Stimulated activated CD4-positive, alpha-beta T cell treated with anti-CD3 and anti-CD28 coated beads, Interleukin-1b, Interleukin-23, amount 100 ng/mL, for 1 hour (primary cell): ENCODE measurements at regions not wholly inside any gene's neighbourhood (a gene's known extent, or its start where the extent isn't known, plus 50 kb on each side); places are given as distances from the start of the nearest gene placed in this dataset.
"Not testable (repeated sequence)": the region's sequence is repeated elsewhere in the genome, so short reads cannot be mapped to it uniquely, and the experiment has no call there.

Experiments
- DNase-seq, 2 donors: peaks; one replicate each; pipeline ENCODE4 v3.0.0-alpha.2; 2020; ENCODE audit warnings: low read depth in 2 of 2

DNA sequence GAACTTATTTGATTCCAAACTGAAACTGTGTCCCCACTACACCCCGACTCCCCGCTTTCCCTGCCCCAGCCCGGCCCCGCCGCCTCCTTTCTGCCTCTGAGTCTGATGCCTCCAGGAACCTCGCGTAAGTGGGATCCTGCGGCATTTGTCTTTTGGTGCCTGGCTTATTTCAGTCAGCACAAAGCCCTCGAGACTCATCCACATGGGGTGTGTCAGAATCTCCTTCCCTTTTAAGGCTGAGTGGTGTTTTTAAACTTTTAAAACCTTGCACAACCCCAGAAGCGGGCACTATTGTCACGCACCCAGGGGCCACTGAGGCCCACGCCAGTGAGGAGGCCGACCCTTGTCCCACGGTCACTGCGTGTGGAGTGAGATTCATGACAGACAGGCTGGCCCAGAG is 206.9 kb downstream of the NPIPB11 start:
- not testable (repeated sequence) for DNase-seq

DNA sequence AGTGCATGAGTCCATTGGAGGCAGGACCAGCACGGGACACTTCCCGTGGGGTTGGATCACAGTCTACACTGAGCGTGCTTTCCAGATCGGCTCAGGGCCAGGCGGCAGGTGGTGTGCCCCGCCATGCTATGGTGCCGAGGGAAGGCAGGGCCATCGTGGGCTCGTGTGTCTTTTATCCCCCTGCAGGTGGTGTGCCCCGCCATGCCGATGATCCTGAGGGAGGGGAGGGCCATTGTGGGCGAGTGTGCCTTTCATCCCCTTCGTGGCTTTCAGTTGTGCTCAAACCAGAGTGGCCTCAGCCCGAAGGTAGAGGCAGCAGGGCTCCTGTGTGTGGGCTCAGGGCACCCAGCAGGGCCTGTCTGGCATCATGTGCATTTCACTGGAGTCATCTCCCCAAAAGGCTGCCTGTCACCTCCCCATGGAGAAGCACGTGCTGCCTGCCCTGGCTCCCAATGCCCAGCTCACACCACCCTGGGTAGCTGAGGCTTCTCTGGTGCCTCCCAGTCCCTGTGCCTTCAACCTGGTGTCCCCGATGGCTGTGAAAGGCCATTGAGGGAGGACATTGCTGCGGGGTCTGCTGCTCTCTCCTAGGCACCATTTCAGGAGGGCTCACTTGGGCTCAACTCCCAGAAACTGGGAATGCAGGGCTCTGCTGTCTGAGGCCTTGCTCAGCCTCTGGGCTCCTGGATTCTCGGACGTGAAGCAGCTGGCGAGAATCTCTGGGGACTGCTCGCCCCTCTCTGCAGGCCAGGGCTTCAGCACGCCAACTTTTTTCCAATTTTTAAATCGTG is 207.6 kb downstream of the NPIPB11 start:
- DNase-seq, result no peak

DNA sequence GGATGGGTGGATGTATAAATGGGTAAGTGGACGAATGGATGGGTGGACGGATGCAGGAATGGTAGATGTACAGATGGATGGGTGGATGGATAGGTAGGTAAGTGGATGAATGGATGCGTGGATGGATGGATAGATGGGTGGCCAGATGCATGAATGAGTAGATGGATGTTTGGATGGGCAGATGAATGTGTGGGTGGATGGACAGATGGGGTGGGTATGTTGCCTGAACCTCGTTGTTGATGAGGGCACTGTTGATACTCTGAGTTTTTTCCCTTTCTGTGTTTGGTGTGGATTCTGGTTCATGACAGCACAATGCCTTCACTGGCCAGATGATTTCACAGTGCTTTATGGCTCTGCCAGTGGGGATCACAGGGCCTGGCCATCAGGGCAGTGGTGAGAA is 208.3 kb downstream of the NPIPB11 start:
- DNase-seq, result no peak

DNA sequence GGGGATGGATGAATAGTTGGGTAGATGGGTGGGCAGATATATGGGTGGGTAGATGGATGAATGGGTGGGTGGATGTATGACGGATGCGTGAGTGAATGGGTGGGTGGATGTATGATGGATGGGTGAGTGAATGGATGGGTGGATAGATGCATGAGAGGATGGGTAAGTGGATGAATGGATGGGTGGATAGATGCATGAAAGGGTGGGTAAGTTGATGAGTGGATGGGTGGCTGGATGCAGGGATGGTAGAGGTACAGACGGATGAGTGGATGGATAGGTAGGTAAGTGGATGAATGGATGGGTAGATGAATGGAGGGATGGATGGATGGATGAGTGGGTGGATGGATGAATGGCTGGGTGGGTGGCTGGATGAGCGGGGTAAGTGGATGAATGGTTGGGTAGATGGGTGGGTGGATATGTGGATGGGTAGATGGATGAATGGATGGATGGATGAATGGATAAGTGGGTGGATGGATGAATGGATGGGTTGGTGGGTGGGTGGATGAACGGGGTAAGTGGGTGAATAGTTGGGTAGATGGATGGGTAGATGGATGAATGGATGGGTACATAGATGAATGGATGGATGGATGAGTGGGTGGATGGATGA is 208.9 kb downstream of the NPIPB11 start:
- not testable (repeated sequence) for DNase-seq

DNA sequence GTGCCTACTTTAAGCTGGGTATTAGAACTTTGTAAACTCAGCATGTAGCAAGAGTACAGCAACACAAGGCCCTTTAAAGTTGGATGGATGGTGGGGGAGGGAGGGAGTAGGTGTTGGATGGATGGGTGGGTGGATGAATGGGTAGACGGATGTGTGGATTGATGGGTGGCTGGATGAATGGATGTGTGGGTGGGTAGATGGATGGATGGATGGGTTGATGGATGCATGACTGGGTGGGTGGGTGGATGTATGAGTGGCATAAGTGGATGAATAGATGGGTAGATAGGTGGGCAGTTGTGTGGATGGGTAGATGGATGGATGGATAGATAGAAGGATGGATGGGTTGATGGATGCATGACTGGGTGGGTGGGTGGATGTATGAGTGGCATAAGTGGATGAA is 209.8 kb downstream of the NPIPB11 start:
- not testable (repeated sequence) for DNase-seq

DNA sequence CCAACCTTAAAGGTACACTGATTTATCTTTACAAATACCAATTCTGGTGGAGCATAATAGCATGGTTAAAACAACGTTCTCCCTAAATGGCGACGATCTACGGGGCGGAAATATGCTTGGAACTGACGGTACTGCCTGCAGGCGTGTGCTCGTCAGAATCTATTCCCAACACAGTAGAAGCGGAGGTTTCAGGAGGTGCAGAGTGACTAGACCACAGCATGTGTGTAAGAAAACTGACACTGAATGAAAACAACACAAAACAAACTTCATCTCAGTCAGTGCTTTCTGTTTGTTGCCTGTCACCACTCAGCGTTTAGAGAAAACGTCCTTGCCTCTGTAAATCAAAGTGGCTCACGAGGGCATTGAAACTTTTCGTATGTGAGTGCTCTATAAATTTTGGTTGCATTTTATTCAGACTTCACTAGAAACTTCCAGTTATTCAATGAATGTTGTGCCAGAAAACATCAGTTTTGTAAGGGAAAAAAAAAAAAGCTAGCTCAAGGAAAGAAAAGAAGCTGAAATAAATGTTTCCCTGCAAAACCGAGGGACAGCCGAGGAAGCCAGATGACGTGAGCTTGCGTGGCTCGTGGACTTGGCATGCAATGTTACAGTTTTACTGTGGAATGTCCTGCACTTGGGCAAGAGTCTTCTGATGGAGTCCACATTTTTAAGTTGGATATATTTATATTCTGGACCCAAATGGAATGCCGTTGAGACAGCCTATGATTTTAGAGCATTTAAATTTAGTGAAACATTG is 210.4 kb downstream of the LAT start:
- DNase-seq, result not testable (repeated sequence)

DNA sequence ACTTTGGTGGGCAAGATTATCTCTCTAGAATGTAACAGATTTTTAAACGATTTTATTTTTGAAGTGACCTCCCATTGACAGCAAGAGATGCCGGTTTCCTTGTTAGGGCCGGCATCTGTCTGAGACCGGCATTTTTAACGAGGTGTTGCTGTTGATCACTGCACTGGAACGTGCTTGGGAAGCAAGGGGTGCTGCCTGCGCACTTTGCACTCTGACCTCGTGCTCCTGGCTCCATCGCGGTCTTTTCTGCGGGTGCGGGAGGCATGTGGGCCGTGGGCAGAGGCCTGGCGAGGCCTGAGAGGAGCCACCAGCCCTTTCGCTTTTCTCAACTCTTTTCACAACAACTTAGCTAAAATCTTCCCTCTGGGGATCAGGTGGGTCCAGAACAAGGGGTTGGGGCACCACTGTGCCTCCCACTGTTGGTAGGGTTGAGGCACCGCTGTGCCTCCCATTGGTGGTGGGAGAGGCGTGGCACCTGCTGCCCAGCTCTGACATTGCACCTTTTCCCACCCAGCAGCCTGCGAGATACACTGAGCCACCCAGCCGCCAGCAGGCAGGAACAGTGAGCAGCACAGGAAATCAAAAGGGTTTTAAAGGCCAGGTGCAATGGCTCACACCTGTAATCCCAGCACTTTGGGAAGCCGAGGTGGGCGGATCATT is 209.5 kb downstream of the LAT start:
- DNase-seq, result not testable (repeated sequence)

DNA sequence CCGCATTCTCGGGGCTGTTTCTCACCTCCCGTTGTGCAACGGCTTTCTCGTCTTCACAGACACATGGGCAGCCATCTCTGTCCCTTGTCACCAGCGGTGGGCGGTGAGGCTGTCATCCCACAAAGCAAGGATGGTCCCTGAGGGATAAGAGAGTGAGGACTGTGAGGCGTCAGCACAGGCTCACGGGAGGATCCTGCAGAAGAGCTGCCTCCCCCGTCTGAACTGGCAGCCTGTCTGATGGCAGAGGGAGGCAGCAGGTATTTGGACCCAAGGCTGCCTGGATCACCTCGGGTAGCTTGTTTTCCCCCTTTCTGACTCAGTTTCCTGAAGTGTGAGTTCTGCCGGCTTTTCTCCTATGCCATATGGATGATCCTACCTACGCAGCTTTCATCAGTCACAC is 208.8 kb downstream of the LAT start:
- DNase-seq, result not testable (repeated sequence)

DNA sequence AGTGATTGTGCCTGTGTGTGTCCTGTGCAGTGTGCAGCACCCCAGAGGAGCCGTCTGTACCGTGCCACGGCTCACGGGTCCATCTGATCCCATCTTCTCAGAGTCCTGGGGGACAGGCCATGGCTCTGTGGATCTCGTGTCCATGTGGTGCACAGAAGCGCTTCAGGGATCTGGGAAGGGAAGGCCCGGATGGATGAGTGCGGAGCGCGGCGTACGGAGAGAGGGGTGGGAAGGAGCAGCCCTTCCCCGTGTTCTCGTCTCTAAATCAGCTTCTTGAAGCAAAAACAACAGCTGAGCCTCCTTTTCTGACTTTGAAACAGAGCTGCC is 208.4 kb downstream of the LAT start:
- DNase-seq, result not testable (repeated sequence)

DNA sequence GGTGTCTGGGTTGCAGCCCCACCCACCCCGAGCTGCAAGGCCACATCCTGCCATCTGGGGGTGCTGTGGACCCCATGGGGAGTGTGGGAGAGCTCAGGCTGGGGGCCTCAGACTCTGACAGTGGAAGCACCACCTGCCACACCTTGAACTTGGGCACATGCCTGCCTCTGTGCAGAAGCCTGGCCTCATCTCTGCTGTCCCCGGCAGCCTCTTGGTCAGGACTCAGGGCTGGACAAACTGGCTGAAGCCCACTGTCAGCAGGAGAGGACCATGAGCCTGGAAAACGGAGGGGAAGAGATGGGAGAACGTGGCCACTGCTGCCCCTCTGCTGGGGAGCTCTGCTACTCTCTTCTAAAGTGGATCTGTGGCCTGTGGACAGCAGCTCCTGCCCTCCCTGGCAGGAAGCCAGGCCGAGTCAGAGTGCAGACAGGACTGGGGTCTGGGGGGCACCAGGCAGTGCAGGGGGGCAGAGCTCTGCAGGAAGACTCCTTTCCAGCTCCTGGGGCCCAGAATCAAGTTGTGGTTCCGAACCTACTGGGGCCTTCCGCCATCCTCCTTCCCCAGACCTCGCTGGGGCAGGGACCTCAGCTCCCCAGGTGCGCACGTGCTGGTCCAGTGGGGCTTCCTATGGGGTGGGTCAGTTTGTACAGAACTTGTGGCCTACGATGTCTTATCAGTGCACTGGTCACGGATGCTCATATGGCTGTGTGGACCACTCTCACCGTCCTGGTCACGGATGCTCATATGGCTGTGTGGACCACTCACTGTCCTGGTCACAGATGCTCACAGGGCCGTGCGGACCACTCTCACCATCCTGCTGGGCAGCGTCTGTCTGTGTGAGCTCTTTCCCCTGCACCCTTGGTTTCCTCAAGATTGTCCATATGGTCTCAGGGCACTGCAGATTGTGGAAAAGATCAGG is 207.7 kb downstream of the LAT start:
- no peak for DNase-seq

DNA sequence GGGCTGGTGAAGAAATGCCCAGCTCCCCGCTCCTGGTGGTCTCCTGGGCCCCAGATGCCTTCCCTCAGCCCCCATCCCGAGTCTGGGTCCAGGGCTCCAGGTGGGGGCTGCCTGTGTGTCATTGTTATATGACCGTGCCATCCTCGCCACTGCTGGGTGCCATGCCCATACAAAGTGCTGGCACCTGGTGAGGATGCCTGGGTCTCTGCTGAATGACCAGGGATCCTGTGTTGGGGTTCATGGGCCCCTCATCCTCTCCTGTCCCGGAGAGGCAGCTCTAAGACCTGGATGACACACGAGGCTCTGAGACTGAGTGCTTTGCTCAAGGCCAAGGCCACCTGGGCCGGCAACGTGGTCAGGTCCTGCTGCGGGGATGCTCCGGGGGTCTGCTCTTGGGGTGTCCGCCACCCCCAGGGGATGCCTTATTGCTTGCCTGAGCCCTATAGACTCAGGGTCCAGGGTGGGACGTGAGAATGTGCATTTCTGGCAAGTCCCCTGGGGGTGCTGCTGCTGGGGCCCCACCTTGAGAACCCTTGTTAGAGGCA is 206.9 kb downstream of the LAT start:
- DNase-seq, result not testable (repeated sequence)

DNA sequence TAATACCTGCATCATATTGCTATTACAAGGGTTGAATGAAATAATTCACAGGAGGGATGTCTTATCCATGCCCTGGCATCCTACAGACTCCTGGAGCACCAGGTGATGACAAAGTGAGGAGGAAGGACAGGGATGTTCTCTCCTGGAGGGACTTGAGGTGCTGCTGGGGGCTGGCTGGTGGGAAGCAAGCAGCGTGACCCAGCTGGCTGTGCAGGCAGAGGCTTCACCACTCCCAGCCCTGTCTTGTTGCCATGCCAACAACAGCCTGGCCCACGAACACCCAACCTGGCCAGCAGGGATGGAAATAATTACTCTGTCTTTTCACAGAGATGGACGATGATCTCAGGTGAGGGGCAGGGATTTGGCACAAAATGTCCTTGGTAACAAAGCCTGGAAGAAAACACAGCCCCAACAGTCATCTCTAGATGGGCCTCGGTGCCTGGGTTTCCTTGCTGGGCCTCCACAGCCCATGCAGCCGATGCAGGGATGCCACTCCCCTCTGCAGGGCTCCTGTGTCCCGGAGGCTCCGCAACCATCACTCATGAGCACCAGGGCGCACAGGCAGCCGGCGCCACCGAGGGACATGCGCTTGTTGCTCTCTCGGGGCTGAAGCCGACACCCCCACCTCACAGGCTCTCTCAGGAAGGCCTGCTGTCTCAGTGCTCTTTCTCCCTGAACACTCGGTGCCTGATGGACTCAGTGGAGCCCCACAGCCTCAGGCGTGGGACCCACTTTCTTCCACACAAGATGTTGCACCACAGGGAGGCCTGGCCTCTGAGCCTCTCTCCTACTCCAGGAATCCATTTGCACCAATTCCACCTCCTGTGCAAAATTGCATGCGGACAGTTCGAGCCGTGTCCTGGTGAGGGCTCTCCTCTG is 205.9 kb downstream of the LAT start:
- DNase-seq, result not testable (repeated sequence)

DNA sequence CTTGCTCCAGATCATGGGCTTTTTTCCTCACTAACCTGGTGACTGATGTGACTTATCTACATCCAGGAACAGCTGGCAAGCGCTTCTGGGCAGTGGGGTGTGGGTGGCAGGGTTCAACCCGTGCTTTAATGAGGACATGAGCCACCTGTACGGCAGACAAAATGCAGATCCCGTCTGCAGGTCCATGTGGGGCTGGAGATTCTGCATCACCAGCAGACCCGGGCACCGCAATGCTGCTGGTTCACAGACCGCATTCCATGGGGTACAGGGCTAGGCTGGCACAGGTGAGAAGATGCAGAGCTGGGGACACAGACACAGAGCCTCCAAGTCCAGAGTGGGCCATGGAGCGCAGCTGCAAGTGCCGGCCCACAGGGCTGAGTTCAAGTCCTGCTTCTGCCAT is 204.0 kb downstream of the LAT start:
- not testable (repeated sequence) for DNase-seq

DNA sequence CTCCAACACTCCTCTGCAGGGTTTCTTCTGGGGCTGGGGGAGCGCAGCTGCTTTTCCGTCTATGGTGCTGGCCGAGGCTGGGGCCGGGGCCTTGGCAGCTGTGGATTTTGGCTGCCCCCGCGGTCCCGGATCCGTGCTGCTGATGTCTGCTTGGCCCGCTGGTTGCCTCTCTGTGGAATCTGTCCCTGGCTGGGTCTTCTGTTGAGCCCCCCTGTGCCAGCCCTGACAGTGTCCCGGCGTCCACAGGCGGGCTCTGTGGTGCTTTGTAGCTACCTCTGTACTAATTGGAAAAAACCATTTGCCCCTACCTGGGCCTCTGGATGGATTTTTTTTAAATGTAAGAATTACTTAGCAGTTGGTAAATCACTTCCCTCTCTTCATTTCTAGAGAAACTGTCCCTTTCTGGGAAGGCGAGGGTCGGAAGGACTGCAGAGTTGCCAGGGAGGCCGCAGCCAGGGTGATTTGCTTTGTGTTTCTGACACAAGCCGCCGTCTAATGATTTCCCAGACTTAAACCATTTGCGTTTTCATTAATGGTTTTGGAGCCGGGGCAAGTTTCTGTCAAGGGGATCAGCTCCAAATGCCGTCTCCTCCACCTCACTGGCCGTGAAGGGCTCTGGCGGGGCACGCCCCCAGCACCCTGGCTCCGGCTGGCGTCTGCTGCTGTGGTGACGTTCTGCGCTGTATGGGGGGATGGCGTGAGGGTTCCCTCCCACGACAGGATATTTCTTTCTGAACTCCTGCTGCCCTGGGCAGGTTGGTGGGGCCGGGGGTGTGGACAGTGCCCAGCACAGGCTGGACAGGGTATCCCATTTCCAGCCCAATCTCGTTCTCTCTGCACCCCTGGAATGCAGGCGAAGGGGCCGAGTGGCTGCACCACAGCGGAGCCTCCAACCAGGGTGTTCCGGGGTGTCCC is 201.7 kb downstream of the LAT start:
- not testable (repeated sequence) for DNase-seq

DNA sequence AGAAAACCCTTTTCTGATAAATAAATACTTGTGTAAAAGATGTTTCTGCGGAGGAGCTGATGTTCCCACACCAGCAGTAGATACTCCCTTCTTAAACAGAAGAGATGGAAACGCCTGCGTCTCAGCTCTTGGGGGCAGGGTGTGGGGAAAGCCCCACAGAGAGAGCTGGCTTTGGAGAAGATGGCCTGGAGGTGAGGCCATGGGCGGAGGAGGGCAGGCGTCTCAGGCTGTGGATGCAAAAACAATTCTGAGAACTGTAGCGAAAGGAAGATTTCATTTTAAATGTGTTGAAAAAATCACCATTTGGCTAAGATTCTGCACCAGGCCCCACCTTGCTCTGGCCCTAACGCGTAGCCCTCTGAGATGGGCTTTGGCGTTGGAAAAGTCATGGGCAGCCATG is 201.0 kb downstream of the LAT start:
- not testable (repeated sequence) for DNase-seq

DNA sequence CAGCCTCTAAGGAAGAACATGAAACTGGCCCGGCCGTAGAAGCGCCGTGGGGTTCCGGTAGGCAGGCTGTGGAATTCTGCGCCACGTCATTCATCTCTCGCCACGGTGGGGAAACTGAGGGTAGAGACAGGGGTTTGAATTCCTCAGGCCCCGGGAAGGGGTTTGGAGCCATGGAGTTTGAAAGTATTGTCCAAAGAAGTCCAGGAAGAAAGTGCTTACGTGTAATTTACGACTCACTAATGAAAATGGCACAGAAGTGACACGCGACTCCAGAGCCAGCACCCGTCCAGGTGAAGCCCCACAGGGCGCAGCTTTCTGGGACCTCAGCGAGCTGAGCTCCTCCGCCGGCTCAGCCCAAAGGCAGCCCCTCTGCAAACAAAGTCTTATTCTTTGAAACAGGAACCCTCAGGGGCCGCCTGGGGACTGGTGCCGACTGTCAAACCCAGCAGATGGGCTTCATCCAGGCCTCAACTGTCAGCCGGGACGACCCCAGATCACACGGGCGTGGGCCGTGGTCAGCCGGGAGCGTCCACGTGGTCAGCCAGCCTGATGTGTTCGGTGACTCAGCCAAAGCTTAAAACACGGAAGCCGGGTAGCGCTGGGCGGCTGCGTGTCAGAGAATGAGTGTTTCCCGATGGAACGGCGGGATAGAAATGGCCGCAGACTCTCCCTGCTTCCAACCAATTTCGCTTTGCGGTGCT is 200.0 kb downstream of the LAT start:
- not testable (repeated sequence) for DNase-seq

DNA sequence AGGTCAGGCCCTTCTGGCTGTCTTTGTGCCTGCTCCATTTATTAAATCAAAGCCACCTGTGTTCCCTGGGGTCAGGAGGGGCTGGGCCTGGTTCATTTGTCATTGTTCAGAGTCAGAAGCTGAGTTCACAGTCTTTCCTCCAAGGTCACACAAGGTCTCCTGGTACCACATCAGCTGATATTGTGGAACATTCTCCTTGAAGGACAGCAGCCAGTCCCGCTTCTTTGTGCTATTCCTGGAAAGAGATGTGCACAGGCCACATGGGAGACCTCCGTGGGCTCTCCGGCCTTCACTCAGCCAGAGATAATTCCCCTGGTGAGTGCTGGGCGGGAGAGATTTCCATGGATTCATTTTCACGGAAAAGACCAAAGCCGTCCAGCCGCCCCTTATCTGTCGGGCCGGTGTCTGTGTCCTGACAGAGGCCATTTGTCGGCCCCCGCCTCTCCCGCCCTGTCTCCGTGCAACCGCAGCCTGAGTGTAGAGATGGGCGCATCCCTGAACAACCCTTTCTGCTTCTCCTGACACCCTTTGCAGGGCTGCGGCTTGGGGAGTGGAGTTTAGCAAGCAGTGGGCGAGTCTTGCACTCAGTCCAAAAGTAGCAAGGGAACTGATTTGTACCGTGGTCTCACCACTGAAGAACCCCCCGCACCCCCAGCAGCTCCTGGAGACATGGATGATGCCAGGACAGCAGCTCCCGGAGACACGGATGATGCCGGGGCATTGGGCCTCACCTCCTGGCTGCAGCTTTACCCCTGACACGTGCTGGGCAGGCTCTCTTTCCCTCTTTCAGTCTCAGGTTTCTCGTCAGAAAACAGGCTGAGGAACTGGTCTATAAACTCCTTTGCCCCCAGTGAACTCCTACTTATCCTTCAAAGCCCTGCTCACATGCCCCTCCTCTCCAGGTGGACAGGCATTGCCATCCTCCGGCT is 198.4 kb downstream of the LAT start:
- DNase-seq, result not testable (repeated sequence)
